Stomach smooth muscle (tissue), 2 donors: ENCODE measurements at regions not wholly inside any gene's neighbourhood (a gene's known extent, or its start where the extent isn't known, plus 50 kb on each side); places are given as distances from the start of the nearest gene placed in this dataset.

Experiments
- H3K27ac ChIP-seq: one replicate; pipeline ENCODE4 v1.7.0; 2013; ENCODE audit warnings: mild to moderate bottlenecking, low read length, inconsistent platforms
- H3K27me3 ChIP-seq, 2 donors: one replicate each; pipeline ENCODE4 v1.7.0; 2013; ENCODE audit warnings: low read length in 2 of 2; ENCODE audit not compliant: insufficient read depth in 2 of 2, control insufficient read depth in 1 of 2
- H3K36me3 ChIP-seq, 2 donors: one replicate each; pipeline ENCODE4 v1.7.0; 2013; ENCODE audit warnings: low read length in 2 of 2; ENCODE audit not compliant: control insufficient read depth in 2 of 2, insufficient read depth in 2 of 2
- H3K4me1 ChIP-seq: one replicate; pipeline ENCODE4 v1.7.0; 2013; ENCODE audit warnings: low read length; ENCODE audit not compliant: control insufficient read depth, insufficient read depth
- H3K4me3 ChIP-seq, 2 donors: one replicate each; pipeline ENCODE4 v1.7.0; 2013; ENCODE audit warnings: low read length in 2 of 2
- H3K9ac ChIP-seq, 2 donors: one replicate each; pipeline ENCODE4 v1.7.0; 2013; ENCODE audit warnings: low read length in 2 of 2, mild to moderate bottlenecking in 1 of 2
- H3K9me3 ChIP-seq, 2 donors: one replicate each; pipeline ENCODE4 v1.7.0; 2013; ENCODE audit warnings: low read length in 2 of 2; ENCODE audit not compliant: control insufficient read depth in 2 of 2
- donor health status: healthy.
- donor health status: Pancreatic carcinoma.

DNA sequence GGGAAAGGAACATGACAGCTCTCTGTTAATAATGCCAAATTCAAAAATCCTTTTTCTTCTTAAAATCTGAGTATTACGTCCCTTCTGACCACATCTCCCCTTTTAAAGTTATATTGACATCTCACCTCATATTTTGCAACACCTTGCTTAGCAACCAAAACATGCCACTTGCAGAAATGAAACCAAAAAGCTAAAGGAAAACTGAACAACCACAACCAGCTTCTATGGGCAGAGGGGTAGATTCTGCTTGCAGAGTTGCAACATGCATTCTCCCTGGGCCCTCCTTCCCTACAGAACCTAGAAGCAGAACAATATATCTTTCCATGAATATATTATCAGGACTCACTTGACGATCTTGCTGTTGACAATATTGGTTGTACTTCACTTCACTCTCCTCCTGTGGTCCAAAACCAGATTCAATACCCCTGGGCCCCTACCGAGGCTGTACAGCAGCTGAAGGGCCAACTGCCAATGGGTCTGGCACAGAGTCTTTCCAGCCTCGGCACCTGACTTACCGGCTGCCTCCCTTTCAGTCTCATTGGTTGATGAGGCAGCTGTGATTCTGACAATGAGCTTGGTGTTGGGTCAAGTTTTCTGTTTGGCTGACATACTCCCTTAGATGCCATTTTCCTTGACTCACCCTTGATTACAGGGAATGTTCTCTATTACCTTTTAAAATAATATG lies 616.6 kb downstream of the ZEB2 start:
- H3K36me3 ChIP-seq = no peaks in the 10 kb centered on the region
- no peaks in the 10 kb centered on the region for H3K9me3 ChIP-seq
- H3K4me1 ChIP-seq = no peaks in the 10 kb centered on the region
- no peak overlapping the region for H3K27ac ChIP-seq
- no peak overlapping the region for H3K9ac ChIP-seq
- H3K27me3 ChIP-seq = no peaks in the 10 kb centered on the region
- no peak overlapping the region for H3K4me3 ChIP-seq

DNA sequence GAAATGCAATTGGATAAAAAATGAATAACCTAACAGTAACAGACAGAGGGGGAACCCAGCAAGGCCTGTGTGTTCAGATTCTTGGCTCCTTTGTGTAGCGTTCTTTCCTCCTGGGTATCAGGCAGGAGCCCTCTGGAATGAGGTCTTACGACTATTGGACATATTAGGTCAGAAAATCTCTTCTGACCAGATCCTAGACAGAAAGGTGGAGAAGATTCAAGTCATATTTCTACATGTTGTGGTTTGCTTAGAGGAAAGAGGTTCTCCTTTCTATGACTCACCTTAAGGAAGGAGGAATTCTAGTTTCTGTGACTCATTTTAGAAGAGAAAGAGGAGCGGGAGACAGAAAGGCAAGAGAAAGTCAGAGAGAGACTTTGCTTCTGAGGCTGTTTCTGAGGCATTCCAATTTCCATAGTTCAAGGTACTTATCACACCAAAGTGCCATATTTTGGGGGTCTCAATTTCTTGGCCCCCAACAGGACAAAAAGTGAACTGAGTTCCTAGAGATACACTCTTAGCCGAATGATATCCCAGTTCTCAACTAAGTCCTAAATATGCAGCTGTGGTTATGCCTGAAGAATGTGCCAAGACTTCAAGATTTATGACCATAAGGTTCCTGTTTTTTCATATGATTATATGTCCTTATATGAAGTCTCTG lies 618.6 kb downstream of the ZEB2 start:
- no peaks in the 10 kb centered on the region for H3K9me3 ChIP-seq
- H3K27ac ChIP-seq = no peak overlapping the region
- no peaks in the 10 kb centered on the region for H3K36me3 ChIP-seq

DNA sequence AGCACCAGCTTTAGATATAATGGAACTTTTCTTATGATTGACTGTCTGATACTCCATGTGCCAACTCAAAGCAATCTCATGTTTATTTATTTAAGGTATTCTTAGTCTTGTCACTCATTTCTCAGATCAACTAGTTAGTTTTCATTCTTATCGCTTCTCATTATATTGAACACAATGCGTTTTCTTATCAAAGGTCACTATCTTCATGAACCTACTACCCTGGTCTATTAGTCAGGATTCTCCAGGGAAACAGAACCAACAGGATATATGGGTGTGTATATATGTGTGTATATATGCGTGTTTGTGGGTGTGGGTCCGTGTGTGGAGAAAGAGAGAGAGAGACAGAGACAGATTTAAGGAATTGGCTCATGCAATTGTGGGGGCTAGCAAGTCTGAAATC lies 619.9 kb downstream of the ZEB2 start:
- Histone ChIP-seq H3K27me3 (no peaks in the 10 kb centered on the region), H3K9me3 (no peaks in the 10 kb centered on the region), H3K4me3 (no peak overlapping the region), H3K4me1 (no peaks in the 10 kb centered on the region), H3K27ac (no peak overlapping the region), H3K9ac (no peak overlapping the region), H3K36me3 (no peaks in the 10 kb centered on the region)

More for the DNA sequence above, 618.6 kb downstream of the ZEB2 start:
- no peak overlapping the region for H3K4me3 ChIP-seq
- H3K27me3 ChIP-seq = no peaks in the 10 kb centered on the region
- no peaks in the 10 kb centered on the region for H3K4me1 ChIP-seq
- no peak overlapping the region for H3K9ac ChIP-seq

DNA sequence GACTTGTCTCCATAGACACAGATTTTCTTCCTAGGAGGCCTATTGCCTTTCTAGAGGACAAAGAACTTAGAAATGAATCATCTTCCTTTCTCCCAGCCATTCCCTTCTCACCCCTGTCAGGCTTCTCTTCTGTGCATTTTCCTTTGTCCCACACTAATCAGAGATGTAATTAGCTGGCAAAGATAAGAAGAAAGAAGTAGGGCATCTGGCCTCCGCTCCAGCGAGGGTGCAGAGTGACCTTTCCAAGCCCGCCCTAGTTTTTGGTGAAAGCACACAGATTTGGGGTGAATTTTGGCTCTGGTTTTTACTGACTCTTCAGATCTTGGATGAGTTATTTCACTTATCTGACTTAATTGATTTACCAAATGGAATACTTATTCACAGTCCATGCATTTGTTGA lies 626.5 kb downstream of the ZEB2 start:
- Histone ChIP-seq H3K36me3 (no peaks in the 10 kb centered on the region), H3K4me1 (no peaks in the 10 kb centered on the region), H3K27ac (no peak overlapping the region), H3K9ac (no peak overlapping the region), H3K4me3 (no peak overlapping the region), H3K9me3 (no peaks in the 10 kb centered on the region), H3K27me3 (no peaks in the 10 kb centered on the region)

GRCh38 chr2:143891879-143892308 lies 628.0 kb downstream of the ZEB2 start:
- no peaks in the 10 kb centered on the region for H3K36me3 ChIP-seq
- H3K9me3 ChIP-seq = no peaks in the 10 kb centered on the region
- H3K27me3 ChIP-seq = no peaks in the 10 kb centered on the region
- H3K4me3 ChIP-seq = no peak overlapping the region
- no peak overlapping the region for H3K27ac ChIP-seq
- H3K9ac ChIP-seq = no peak overlapping the region
- no peaks in the 10 kb centered on the region for H3K4me1 ChIP-seq

GRCh38 chr2:143890798-143891197 lies 629.1 kb downstream of the ZEB2 start:
- Histone ChIP-seq H3K9ac (no peak overlapping the region), H3K27me3 (no peaks in the 10 kb centered on the region)

GRCh38 chr2:143889216-143889615 lies 630.7 kb downstream of the ZEB2 start:
- Histone ChIP-seq H3K27ac (no peak overlapping the region), H3K9me3 (no peaks in the 10 kb centered on the region), H3K27me3 (no peaks in the 10 kb centered on the region), H3K9ac (no peak overlapping the region), H3K4me1 (no peaks in the 10 kb centered on the region), H3K4me3 (no peak overlapping the region), H3K36me3 (no peaks in the 10 kb centered on the region)

More at GRCh38 chr2:143890798-143891197, 629.1 kb downstream of the ZEB2 start:
- Histone ChIP-seq H3K27ac (no peak overlapping the region), H3K4me1 (no peaks in the 10 kb centered on the region), H3K9me3 (no peaks in the 10 kb centered on the region), H3K4me3 (no peak overlapping the region), H3K36me3 (no peaks in the 10 kb centered on the region)

DNA sequence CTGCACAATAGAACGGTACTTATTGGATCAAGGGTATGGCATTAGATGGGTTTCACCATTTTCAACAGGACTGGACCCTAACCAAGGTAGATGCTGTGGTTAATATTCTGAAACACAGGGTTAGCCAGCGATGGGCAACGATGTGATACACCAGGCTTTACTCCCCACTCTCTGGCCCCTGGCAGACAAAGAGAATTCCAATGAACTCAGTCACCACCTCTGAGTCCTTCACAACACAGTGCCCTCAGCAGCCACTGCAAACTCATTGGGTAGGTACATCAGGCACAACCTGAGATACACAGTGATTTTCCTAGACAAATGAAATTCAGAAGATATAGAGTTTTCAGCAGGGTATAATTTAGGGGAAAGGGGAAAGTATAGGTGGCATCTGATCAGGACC lies 634.5 kb downstream of the ZEB2 start:
- Histone ChIP-seq H3K27me3 (no peaks in the 10 kb centered on the region), H3K36me3 (no peaks in the 10 kb centered on the region), H3K4me1 (no peaks in the 10 kb centered on the region), H3K4me3 (no peak overlapping the region), H3K9ac (no peak overlapping the region), H3K27ac (no peak overlapping the region), H3K9me3 (no peaks in the 10 kb centered on the region)

GRCh38 chr2:143881246-143881645 lies 638.7 kb downstream of the ZEB2 start:
- H3K4me3 ChIP-seq = no peak overlapping the region
- H3K27me3 ChIP-seq = no peaks in the 10 kb centered on the region
- no peak overlapping the region for H3K9ac ChIP-seq
- H3K9me3 ChIP-seq = no peaks in the 10 kb centered on the region
- H3K27ac ChIP-seq = no peak overlapping the region
- no peaks in the 10 kb centered on the region for H3K4me1 ChIP-seq
- H3K36me3 ChIP-seq = no peaks in the 10 kb centered on the region

DNA sequence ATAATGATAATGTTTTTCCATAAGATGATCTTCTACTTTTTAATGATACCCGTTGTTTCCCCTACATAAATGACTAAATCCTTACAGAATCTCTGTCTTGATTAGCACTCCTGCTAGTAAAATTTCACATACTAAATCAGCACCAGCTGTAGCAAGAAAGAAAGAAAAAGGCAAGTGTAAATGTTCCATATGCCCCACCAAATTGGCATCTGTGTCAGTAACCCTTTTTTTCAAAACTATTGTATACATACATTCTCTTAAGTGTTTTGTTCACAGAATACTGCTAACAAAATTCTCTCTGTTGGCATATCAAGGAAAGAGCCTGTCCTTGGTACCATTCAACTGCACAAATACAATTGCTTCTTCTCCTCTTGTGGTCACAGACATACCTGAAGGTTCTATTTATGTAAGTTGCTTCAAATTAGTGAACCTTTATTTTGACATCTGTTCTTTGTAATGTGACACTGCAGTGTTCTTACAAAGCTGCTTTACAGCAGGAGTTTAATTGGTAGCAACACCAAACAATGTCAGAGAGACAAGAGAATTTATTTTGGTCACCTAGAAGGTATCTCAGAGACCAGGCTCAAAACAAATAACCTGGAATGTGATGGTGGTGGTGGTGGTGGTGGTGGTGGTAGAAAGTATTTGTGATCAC lies 641.9 kb downstream of the ZEB2 start:
- Histone ChIP-seq H3K9ac (no peak overlapping the region), H3K27ac (no peak overlapping the region), H3K36me3 (no peaks in the 10 kb centered on the region), H3K4me1 (no peaks in the 10 kb centered on the region), H3K4me3 (no peak overlapping the region), H3K27me3 (no peaks in the 10 kb centered on the region), H3K9me3 (no peaks in the 10 kb centered on the region)

GRCh38 chr2:143877056-143877455 lies 642.9 kb downstream of the ZEB2 start:
- no peak overlapping the region for H3K27ac ChIP-seq
- H3K9me3 ChIP-seq = no peaks in the 10 kb centered on the region
- no peaks in the 10 kb centered on the region for H3K4me1 ChIP-seq
- H3K9ac ChIP-seq = no peak overlapping the region
- H3K27me3 ChIP-seq = no peaks in the 10 kb centered on the region
- H3K4me3 ChIP-seq = no peak overlapping the region
- no peaks in the 10 kb centered on the region for H3K36me3 ChIP-seq
